ENCODE measurements at regions not wholly inside any gene's neighbourhood (a gene's known extent, or its start where the extent isn't known, plus 50 kb on each side); places are given as distances from the start of the nearest gene placed in this dataset.
A peak's percentile ranks its signal among the peaks of the same experiment; 100 is the strongest.

DNA sequence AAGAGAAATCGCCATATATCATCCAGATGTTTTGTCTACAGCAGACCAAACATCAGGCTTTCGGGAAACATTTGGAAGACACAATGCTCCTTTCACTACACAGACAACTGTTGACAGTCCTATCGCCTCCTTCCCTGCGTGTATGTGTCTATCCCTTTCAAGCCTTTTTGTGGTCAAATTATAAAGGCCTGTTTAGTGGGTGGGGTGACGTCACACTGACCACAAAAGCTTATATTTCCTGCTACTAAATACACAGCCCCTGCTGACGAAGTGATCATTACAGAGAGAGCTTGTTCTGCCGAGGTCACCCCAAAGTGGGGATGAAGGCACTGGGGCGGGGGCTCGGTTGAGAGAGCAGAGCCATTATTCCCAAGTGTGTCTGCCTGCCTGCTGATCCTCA, 302.7 kb upstream of the TNP1 start:
- no peak overlapping the region for H3K4me3 ChIP-seq (ENCODE audit: low read depth, low read length)
- H3K36me3 ChIP-seq (replicated peaks), result no peaks in the 10 kb centered on the region
- in situ Hi-C loops (cut with HindIII; ENCODE audit: low pct_ligation_motif_present, low sequenced_read_pairs), result loop anchor here (25.0 kb wide), 1 partner anchor 450 kb away; no protein-coding TSS in a partner anchor
- peak; percentile 93 for DNase-seq
- no peaks in the 10 kb centered on the region for H3K27me3 ChIP-seq (replicated peaks)
- TF ChIP-seq, protein P1, sequence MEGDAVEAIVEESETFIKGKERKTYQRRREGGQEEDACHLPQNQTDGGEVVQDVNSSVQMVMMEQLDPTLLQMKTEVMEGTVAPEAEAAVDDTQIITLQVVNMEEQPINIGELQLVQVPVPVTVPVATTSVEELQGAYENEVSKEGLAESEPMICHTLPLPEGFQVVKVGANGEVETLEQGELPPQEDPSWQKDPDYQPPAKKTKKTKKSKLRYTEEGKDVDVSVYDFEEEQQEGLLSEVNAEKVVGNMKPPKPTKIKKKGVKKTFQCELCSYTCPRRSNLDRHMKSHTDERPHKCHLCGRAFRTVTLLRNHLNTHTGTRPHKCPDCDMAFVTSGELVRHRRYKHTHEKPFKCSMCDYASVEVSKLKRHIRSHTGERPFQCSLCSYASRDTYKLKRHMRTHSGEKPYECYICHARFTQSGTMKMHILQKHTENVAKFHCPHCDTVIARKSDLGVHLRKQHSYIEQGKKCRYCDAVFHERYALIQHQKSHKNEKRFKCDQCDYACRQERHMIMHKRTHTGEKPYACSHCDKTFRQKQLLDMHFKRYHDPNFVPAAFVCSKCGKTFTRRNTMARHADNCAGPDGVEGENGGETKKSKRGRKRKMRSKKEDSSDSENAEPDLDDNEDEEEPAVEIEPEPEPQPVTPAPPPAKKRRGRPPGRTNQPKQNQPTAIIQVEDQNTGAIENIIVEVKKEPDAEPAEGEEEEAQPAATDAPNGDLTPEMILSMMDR (IDR thresholded peaks at IDR 0.05; ENCODE audit: low read depth, low read length, missing control alignments), result no peak
- peak overlapping the region; percentile 11 for H3K27ac ChIP-seq

DNA sequence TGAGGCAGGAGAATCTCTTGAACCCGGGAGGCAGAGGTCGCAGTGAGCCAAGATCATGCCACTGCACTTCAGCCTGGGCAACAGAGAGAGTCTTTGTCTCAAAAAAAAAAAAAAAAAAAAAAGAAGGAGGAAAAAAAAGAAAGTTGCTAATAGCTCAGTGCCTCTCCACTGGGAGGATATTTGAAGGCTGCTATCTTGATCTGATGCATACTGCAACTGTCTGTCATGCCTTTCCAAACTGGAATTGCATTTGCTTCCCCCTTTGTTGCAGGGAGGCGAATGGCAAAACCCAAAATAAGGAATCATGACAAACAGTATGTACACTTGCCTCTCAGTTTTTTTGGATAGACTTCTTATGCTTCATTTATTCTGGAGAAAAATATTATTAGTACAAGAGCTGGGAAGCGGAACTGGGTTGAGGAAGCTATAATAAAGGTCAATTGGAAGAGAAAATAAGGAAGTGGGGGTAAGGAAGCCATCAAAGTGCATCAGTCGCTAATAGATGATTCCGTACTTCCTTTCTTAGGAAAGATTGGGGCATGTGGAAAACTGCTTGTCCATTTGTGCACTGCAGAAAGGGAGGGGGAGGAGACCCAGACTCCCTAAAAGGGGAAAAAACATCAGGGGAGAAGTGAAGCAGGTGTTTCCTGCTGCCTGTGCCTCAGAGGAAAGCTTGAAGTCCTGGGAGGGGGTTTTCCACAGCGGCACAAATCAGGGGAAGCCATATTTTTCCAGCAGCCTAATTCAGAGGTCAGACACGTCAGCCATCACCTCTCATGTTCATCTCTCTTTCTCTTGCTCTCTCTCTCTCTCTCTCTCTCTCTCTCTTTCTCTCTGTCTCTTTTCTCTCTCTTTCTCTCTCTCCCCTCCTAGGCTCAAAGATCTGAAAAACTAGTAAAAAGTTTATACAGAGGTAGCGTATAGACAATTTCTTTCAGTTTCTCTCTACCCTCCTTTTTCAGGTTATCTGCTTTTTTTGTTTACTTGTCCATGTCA, 301.4 kb upstream of the TNP1 start:
- TF ChIP-seq, protein P1 (IDR thresholded peaks at IDR 0.05; ENCODE audit: low read depth, low read length, missing control alignments), result no peak
- Histone ChIP-seq H3K27me3 (replicated peaks) (no peaks in the 10 kb centered on the region), H3K4me3 (ENCODE audit: low read depth, low read length) (no peak overlapping the region), H3K36me3 (replicated peaks) (no peaks in the 10 kb centered on the region), H3K27ac (no peak overlapping the region)
- DNase-seq, result no peak
- in situ Hi-C loops (cut with HindIII; ENCODE audit: low pct_ligation_motif_present, low sequenced_read_pairs), result loop anchor here (25.0 kb wide), 1 partner anchor 449 kb away; no protein-coding TSS in a partner anchor

DNA sequence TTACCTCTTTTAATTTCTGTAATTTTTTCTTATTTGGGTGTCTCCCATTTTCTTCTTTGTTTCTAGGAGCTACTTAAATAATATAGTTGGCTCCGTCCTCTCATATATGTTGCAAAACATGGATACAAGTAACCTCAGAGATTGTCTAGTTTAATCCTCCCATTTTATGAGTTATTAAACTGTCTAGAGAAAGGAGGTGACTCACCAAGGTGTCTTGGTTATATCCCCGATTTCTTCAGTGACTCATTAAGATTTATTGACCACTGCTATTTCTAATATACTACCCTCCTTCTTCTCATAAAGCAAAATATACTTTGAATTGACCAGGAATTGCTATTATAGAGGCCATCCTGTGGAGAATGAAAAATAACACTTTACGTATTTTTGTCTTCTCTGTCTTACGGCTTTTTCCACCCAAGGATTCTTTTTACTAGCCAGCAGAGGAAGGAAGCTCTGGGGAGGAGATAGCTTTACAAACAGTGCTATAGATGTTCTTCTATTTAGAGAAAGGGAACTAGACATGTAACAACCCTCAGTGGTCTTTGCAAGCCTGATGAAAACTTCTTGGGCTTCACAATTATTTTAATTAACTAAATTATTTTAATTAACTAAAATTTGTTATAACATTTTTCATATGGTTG, 300.4 kb upstream of the TNP1 start:
- no peak overlapping the region for H3K4me3 ChIP-seq (ENCODE audit: low read depth, low read length)
- H3K36me3 ChIP-seq (replicated peaks), result no peaks in the 10 kb centered on the region
- TF ChIP-seq, protein P1 (IDR thresholded peaks at IDR 0.05; ENCODE audit: low read depth, low read length, missing control alignments), result no peak
- H3K27me3 ChIP-seq (replicated peaks), result no peaks in the 10 kb centered on the region
- H3K27ac ChIP-seq, result no peak overlapping the region
- in situ Hi-C loops (cut with HindIII; ENCODE audit: low pct_ligation_motif_present, low sequenced_read_pairs), result loop anchor here (25.0 kb wide), 1 partner anchor 448 kb away; no protein-coding TSS in a partner anchor
- DNase-seq, result no peak

DNA sequence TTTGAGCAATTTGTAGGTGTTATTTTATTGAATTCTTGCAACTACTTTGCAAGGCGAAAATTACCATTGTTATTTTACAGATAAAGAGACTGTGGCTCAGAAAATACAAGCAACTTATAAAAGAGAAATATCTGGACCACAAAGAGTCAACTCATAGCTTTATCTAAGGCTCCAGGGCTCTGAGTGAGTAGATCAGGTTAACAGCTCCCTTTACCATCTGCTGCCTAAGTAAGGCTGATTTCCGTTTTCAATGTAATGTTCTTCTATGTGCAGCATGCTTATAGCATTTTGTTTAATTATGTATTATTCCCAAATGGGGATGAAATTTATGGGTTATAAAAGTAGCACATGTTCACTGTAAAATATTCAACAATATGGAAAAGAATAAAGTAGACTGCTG, 299.1 kb upstream of the TNP1 start:
- Histone ChIP-seq H3K36me3 (replicated peaks) (no peaks in the 10 kb centered on the region), H3K4me3 (ENCODE audit: low read depth, low read length) (no peak overlapping the region), H3K27me3 (replicated peaks) (no peaks in the 10 kb centered on the region), H3K27ac (no peak overlapping the region)
- in situ Hi-C loops (cut with HindIII; ENCODE audit: low pct_ligation_motif_present, low sequenced_read_pairs), result loop anchor here (25.0 kb wide), 1 partner anchor 447 kb away; no protein-coding TSS in a partner anchor
- DNase-seq, result no peak
- TF ChIP-seq, protein P1 (IDR thresholded peaks at IDR 0.05; ENCODE audit: low read depth, low read length, missing control alignments), result no peak

DNA sequence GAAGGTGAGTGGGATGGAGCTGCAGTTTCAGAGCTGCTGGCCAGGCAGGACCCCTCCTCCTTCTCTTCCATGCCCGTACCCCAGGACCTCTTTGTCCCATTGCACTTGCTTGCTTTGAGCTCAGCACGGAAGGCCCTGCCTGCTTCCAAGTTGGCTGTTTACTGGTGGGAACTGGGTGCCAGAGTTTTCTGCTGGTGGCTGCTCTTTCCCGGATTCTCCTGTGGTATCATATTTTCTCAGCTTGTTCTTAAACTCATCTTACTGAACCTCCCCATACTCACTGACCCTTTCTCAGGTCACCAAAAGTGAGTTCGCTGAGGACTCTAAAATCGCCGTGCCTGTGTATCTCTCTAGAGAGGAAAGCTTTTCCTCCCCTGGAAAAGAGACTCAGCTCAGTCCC, 297.7 kb upstream of the TNP1 start:
- TF ChIP-seq, protein P1 (IDR thresholded peaks at IDR 0.05; ENCODE audit: low read depth, low read length, missing control alignments), result no peak
- Histone ChIP-seq H3K4me3 (ENCODE audit: low read depth, low read length) (no peak overlapping the region), H3K27ac (no peak overlapping the region), H3K27me3 (replicated peaks) (no peaks in the 10 kb centered on the region), H3K36me3 (replicated peaks) (no peaks in the 10 kb centered on the region)
- in situ Hi-C loops (cut with HindIII; ENCODE audit: low pct_ligation_motif_present, low sequenced_read_pairs), result loop anchor here (25.0 kb wide), 1 partner anchor 445 kb away; no protein-coding TSS in a partner anchor
- DNase-seq, result no peak

All from brain microvascular endothelial cell (primary cell).